HG03103 (cell line): ENCODE measurements at regions not wholly inside any gene's neighbourhood (a gene's known extent, or its start where the extent isn't known, plus 50 kb on each side); places are given as distances from the start of the nearest gene placed in this dataset.
A peak's percentile ranks its signal among the peaks of the same experiment; 100 is the strongest.

Source experiments
- ATAC-seq: cut with Tn5 transposase; IDR thresholded peaks from one replicate; pipeline ENCODE4 v1.9.1; 2021; ENCODE audit warnings: low read depth; ENCODE audit not compliant: unreplicated experiment

GRCh38 chr12:125633686-125634085, 568.5 kb downstream of the AACS start:
- ATAC-seq = no peak

GRCh38 chr12:125634813-125635212, 569.6 kb downstream of the AACS start:
- no peak for ATAC-seq

- ATAC-seq = no peak
Measured at GRCh38 chr12:125639826-125640225, 574.6 kb downstream of the AACS start.

GRCh38 chr12:125643055-125643454, 577.8 kb downstream of the AACS start:
- ATAC-seq = no peak

GRCh38 chr12:125645724-125646123, 580.5 kb downstream of the AACS start:
- no peak for ATAC-seq

GRCh38 chr12:125650587-125650986, 585.4 kb downstream of the AACS start:
- no peak for ATAC-seq

- no peak for ATAC-seq
Measured at GRCh38 chr12:125651625-125652024, 586.4 kb downstream of the AACS start.

GRCh38 chr12:125652681-125653080, 587.4 kb downstream of the AACS start:
- ATAC-seq = no peak

GRCh38 chr12:125657681-125658080, 592.4 kb downstream of the AACS start:
- ATAC-seq = no peak

- ATAC-seq = no peak
Measured at GRCh38 chr12:125674554-125675338, 609.5 kb downstream of the AACS start.

- ATAC-seq = no peak
Measured at GRCh38 chr12:125676366-125676765, 611.1 kb downstream of the AACS start.

GRCh38 chr12:125677829-125678228, 612.6 kb downstream of the AACS start:
- no peak for ATAC-seq

GRCh38 chr12:125678589-125678993, 613.4 kb downstream of the AACS start:
- ATAC-seq = no peak

- ATAC-seq = peak; percentile 76
Measured at GRCh38 chr12:125683748-125684381, 618.6 kb downstream of the AACS start.

- no peak for ATAC-seq
Measured at GRCh38 chr12:125684968-125685790, 619.9 kb downstream of the AACS start.

- no peak for ATAC-seq
Measured at GRCh38 chr12:125685915-125686314, 620.7 kb downstream of the AACS start.

- ATAC-seq = no peak
Measured at GRCh38 chr12:125687403-125687802, 622.2 kb downstream of the AACS start.

GRCh38 chr12:125687820-125688219, 622.6 kb downstream of the AACS start:
- no peak for ATAC-seq

- ATAC-seq = no peak
Measured at GRCh38 chr12:125688223-125688622, 623.0 kb downstream of the AACS start.

- no peak for ATAC-seq
Measured at GRCh38 chr12:125688881-125689280, 623.6 kb downstream of the AACS start.
